Mesenchymal stem cell (in vitro differentiated cells and primary cell): ENCODE measurements at regions not wholly inside any gene's neighbourhood (a gene's known extent, or its start where the extent isn't known, plus 50 kb on each side); places are given as distances from the start of the nearest gene placed in this dataset.
A peak's percentile ranks its signal among the peaks of the same experiment; 100 is the strongest.

Source experiments
- DNase-seq: peaks from one replicate; pipeline ENCODE4 v3.0.0-alpha.2; 2013
- H2AFZ ChIP-seq: one replicate; pipeline ENCODE4 v1.6.1; 2013; ENCODE audit warnings: low read depth, mild to moderate bottlenecking, control low read depth, inconsistent platforms, low read length, moderate library complexity
- H2AK5ac ChIP-seq: 2 replicates; pipeline ENCODE4 v1.6.1; 2013; ENCODE audit warnings: low read length, moderate library complexity, mild to moderate bottlenecking, inconsistent platforms; ENCODE audit not compliant: severe bottlenecking
- H2BK120ac ChIP-seq: one replicate; pipeline ENCODE4 v1.6.1; 2013; ENCODE audit warnings: low read depth, mild to moderate bottlenecking, inconsistent platforms, low read length, moderate library complexity
- H2BK12ac ChIP-seq, 2 experiments: one replicate each; pipeline ENCODE4 v1.6.1; 2013; ENCODE audit warnings: inconsistent platforms in 2 of 2, low read length in 2 of 2, mild to moderate bottlenecking in 2 of 2, moderate library complexity in 2 of 2, control low read depth in 1 of 2
- H2BK15ac ChIP-seq: one replicate; pipeline ENCODE4 v1.6.1; 2013; ENCODE audit warnings: mild to moderate bottlenecking, low read depth, inconsistent platforms; ENCODE audit not compliant: poor library complexity, severe bottlenecking
- H2BK5ac ChIP-seq: 2 replicates; pipeline ENCODE4 v1.6.1; 2013; ENCODE audit warnings: low read depth, mild to moderate bottlenecking, low read length, control low read depth, inconsistent platforms; ENCODE audit not compliant: poor library complexity, severe bottlenecking
- H3K14ac ChIP-seq, 2 experiments: one replicate each; pipeline ENCODE4 v1.6.1; 2013; ENCODE audit warnings: inconsistent platforms in 2 of 2, low read length in 2 of 2, control low read depth in 1 of 2, mild to moderate bottlenecking in 1 of 2, moderate library complexity in 1 of 2
- H3K18ac ChIP-seq, 2 experiments: one replicate each; pipeline ENCODE4 v1.6.1; 2013; ENCODE audit warnings: inconsistent platforms in 2 of 2, low read length in 2 of 2, control low read depth in 1 of 2, low read depth in 1 of 2, mild to moderate bottlenecking in 1 of 2
- H3K23ac ChIP-seq, 2 experiments: one replicate each; pipeline ENCODE4 v1.6.1; 2013; ENCODE audit warnings: inconsistent platforms in 2 of 2, low read length in 2 of 2, mild to moderate bottlenecking in 2 of 2, moderate library complexity in 2 of 2, control low read depth in 1 of 2
- H3K27ac ChIP-seq: 2 replicates; pipeline ENCODE4 v1.5.1; 2013; ENCODE audit warnings: mild to moderate bottlenecking, moderate library complexity, low read length, control low read depth, inconsistent platforms; ENCODE audit not compliant: poor library complexity, severe bottlenecking
- H3K27me3 ChIP-seq, 2 experiments: 2 replicates each; pipeline versions ENCODE4 v1.6.1 to v1.7.0; 2013; ENCODE audit warnings: low read length in 2 of 2, mild to moderate bottlenecking in 2 of 2, moderate library complexity in 2 of 2, control low read depth in 1 of 2, inconsistent platforms in 1 of 2; ENCODE audit not compliant: control insufficient read depth in 1 of 2, insufficient read depth in 1 of 2
- H3K36me3 ChIP-seq, 2 experiments: 2 replicates each; pipeline versions ENCODE4 v1.6.1 to v1.7.0; 2013; ENCODE audit warnings: low read length in 2 of 2, control low read depth in 1 of 2, inconsistent platforms in 1 of 2, low read depth in 1 of 2, mild to moderate bottlenecking in 1 of 2; ENCODE audit not compliant: insufficient read depth in 2 of 2, control insufficient read depth in 1 of 2
- H3K4ac ChIP-seq, 2 experiments: one replicate each; pipeline ENCODE4 v1.6.1; 2013; ENCODE audit warnings: inconsistent platforms in 2 of 2, low read length in 2 of 2, mild to moderate bottlenecking in 2 of 2, moderate library complexity in 2 of 2, control low read depth in 1 of 2, low read depth in 1 of 2
- H3K4me1 ChIP-seq: 2 replicates; pipeline ENCODE4 v1.6.1; 2013; ENCODE audit warnings: low read depth, low read length, control low read depth; ENCODE audit not compliant: control insufficient read depth, insufficient read depth
- H3K4me2 ChIP-seq: 2 replicates; pipeline ENCODE4 v1.6.1; 2013; ENCODE audit warnings: low read length, mild to moderate bottlenecking, inconsistent platforms; ENCODE audit not compliant: poor library complexity, severe bottlenecking
- H3K4me3 ChIP-seq, 2 experiments: 2 replicates each; pipeline versions ENCODE4 v1.5.1 to v1.7.0; 2013; ENCODE audit warnings: low read length in 2 of 2, mild to moderate bottlenecking in 2 of 2, control low read depth in 1 of 2, low read depth in 1 of 2; ENCODE audit not compliant: insufficient read depth in 1 of 2
- H3K79me1 ChIP-seq: replicated peaks from 2 replicates; pipeline ENCODE4 v1.6.1; 2013; ENCODE audit warnings: mild to moderate bottlenecking, control low read depth, low read length, inconsistent platforms; ENCODE audit not compliant: poor library complexity, severe bottlenecking
- H3K9ac ChIP-seq: 2 replicates; pipeline ENCODE4 v1.7.0; 2013; ENCODE audit warnings: mild to moderate bottlenecking, low read length, moderate library complexity
- H3K9me3 ChIP-seq: 2 replicates; pipeline ENCODE4 v1.7.0; 2013; ENCODE audit warnings: mild to moderate bottlenecking, low read length; ENCODE audit not compliant: control insufficient read depth
- H4K8ac ChIP-seq: one replicate; pipeline ENCODE4 v1.6.1; 2013; ENCODE audit warnings: inconsistent platforms, mild to moderate bottlenecking, low read length, moderate library complexity
- H4K91ac ChIP-seq: one replicate; pipeline ENCODE4 v1.6.1; 2013; ENCODE audit warnings: mild to moderate bottlenecking, low read length, inconsistent platforms
- WGBS: methylation state at CpG from one replicate; pipeline ENCODE4 v1.1.7; 2013; ENCODE audit warnings: mixed read lengths; 5-methylcytosine and 5-hydroxymethylcytosine counted together

DNA sequence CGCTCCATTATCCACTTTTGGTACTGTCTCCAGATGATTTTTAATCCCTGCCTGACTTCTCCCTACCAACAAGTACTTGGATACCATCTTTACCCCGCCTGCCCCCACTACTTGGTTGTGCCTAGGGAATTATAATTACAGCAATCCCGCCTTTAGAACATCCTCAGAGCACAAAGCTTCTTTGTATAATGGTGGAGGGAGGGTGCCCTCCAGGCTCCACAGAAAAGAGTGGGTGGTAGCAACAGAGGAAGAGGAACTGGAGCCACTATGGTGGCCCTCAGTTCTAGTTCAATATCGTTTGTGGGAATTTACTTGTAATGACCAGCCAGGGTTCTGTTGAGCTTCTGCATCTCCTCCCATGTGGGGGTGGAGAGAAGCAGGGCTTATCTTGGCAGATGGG is 79.0 kb upstream of the RNF38 start:
- Histone ChIP-seq H2BK5ac (no peak overlapping the region), H2AK5ac (no peak overlapping the region), H3K4me1 (peaks cover 1% of the 10 kb centered on the region), H3K4me3 (no peak overlapping the region), H3K4ac (no peak overlapping the region), H3K27ac (no peak overlapping the region), H3K9ac (no peak overlapping the region), H3K27me3 (no peaks in the 10 kb centered on the region), H2BK15ac (no peak overlapping the region), H3K4me2 (no peak overlapping the region), H4K8ac (no peak overlapping the region), H3K79me1 (peaks cover 21% of the 10 kb centered on the region), H3K36me3 (peaks cover 3 to 6% of the 10 kb centered on the region in 2 experiments), H3K18ac (no peak overlapping the region), H2BK120ac (no peak overlapping the region), H4K91ac (no peak overlapping the region), H3K14ac (no peak overlapping the region), H2BK12ac (peak overlapping the region in 1 of 2 experiments; percentile 77), H2AFZ (no peak overlapping the region), H3K23ac (no peak overlapping the region), H3K9me3 (no peaks in the 10 kb centered on the region)
- no peak for DNase-seq
- WGBS: 96% methylated on average over 3 of the region's 4 CpGs

DNA sequence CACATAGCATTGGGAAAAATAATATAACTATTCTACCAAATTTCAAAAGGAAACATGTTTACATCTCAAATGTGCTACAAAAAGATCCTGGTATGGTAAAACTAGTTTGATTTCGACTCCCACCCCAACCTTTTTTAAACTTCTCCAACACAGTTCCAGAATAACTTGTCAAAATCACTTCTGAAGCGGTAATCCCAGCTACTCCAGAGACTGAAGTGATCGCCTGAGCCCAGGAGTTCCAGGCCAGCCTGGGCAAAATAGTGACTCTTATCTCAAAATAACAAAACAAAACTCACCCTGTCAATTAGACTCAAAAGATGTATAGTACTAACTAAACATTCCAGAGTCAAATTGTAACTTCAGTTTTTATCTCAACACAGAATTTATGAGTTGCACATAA is 71.3 kb upstream of the RNF38 start:
- Histone ChIP-seq H3K14ac (no peak overlapping the region), H3K79me1 (peaks cover 20% of the 10 kb centered on the region), H3K27me3 (no peaks in the 10 kb centered on the region), H4K8ac (no peak overlapping the region), H3K27ac (no peak overlapping the region), H3K9ac (peak overlapping the region; percentile 94), H3K4me1 (no peaks in the 10 kb centered on the region), H3K4me2 (no peak overlapping the region), H2BK120ac (no peak overlapping the region), H3K36me3 (peaks cover 0 to 3% of the 10 kb centered on the region in 2 experiments), H2BK5ac (no peak overlapping the region), H3K23ac (no peak overlapping the region), H3K4me3 (peak overlapping the region in 1 of 2 experiments; percentile 80), H3K18ac (no peak overlapping the region), H3K4ac (no peak overlapping the region), H2AK5ac (no peak overlapping the region), H4K91ac (no peak overlapping the region), H2AFZ (no peak overlapping the region), H3K9me3 (no peaks in the 10 kb centered on the region), H2BK15ac (no peak overlapping the region), H2BK12ac (no peak overlapping the region)
- WGBS: 75% methylated on average over 3 of the region's 3 CpGs
- peak; percentile 22 for DNase-seq

DNA sequence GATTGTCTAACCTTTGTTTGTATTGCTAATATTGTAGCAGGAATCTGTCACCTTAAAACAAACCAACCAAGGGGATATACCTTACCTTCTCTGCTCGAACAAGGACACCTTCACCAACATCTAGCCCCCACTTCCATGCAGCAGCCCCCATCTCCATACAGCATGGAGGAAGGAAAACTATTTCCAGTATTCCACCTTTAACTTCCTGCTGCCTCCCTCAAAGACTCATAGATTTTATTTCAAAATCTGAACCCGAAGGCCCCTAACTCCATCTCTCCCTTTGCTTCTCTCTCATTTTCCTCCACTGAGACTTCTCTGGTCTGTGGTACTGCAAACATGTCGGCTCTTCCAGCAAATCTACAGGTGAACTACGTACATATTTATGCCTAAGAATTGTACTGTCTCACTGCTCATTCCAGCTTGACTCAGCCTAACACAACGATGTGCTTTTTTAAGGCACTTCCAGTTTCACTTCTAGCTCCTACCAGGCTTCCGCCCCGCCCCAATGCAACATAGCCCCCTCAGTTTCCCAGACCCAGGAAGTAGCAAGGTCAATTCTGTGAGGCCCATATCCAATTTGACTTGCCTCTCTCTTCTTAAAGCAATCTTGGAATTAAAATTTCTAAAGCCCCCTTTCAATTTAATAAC is 70.7 kb upstream of the RNF38 start:
- Histone ChIP-seq H4K8ac (no peak overlapping the region), H3K23ac (no peak overlapping the region), H3K27ac (peak overlapping the region; percentile 31), H2BK15ac (no peak overlapping the region), H3K27me3 (no peaks in the 10 kb centered on the region), H3K4me3 (peak overlapping the region in 1 of 2 experiments; percentile 80), H2AK5ac (no peak overlapping the region), H2BK12ac (no peak overlapping the region), H3K14ac (no peak overlapping the region), H3K36me3 (peaks cover 0 to 3% of the 10 kb centered on the region in 2 experiments), H2AFZ (no peak overlapping the region), H3K4ac (no peak overlapping the region), H3K18ac (no peak overlapping the region), H2BK120ac (no peak overlapping the region), H4K91ac (no peak overlapping the region), H3K79me1 (peaks cover 18% of the 10 kb centered on the region), H3K4me1 (no peaks in the 10 kb centered on the region), H3K9me3 (no peaks in the 10 kb centered on the region), H2BK5ac (no peak overlapping the region), H3K4me2 (peak overlapping the region; percentile 24), H3K9ac (peak overlapping the region; percentile 94)
- WGBS: 67% methylated on average over 7 of the region's 7 CpGs
- peak; percentile 78 for DNase-seq

DNA sequence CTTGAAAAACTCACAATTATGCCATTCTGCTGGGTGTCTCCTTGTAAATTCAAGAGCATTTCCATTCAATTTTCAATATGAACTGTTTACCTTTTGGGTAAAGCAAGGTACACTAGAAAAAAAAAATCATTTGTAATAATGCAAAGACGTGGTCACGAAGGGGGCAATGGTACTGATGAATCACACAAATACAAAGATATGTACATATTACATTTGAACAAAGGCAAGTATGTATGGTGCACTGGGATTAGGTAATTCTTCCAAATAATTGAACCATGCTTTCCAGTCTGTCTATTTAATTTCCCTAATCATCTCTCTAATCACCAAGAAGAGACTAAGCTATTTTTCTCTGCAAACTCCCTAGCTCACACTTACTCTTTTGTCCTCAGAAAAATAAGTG is 63.4 kb upstream of the RNF38 start:
- Histone ChIP-seq H3K9me3 (no peaks in the 10 kb centered on the region), H4K91ac (no peak overlapping the region), H3K23ac (no peak overlapping the region), H2BK12ac (no peak overlapping the region), H2AK5ac (no peak overlapping the region), H2BK15ac (no peak overlapping the region), H3K18ac (no peak overlapping the region), H3K79me1 (peaks cover 21% of the 10 kb centered on the region), H3K4me2 (no peak overlapping the region), H4K8ac (no peak overlapping the region), H3K27ac (no peak overlapping the region), H3K14ac (no peak overlapping the region), H3K4ac (no peak overlapping the region), H2AFZ (no peak overlapping the region), H2BK120ac (no peak overlapping the region), H3K36me3 (peaks cover under 1 to 6% of the 10 kb centered on the region in 2 experiments), H2BK5ac (no peak overlapping the region), H3K4me1 (no peaks in the 10 kb centered on the region), H3K4me3 (no peak overlapping the region), H3K9ac (no peak overlapping the region), H3K27me3 (no peaks in the 10 kb centered on the region)
- DNase-seq: no peak
- WGBS: no CpG with 5 or more reads among the region's 2 CpGs
